GM12874 (cell line): ENCODE measurements at regions not wholly inside any gene's neighbourhood (a gene's known extent, or its start where the extent isn't known, plus 50 kb on each side); places are given as distances from the start of the nearest gene placed in this dataset.

Source experiments
- CTCF ChIP-seq: IDR thresholded peaks from 2 replicates; pipeline ENCODE4 v1.5.1; 2011; ENCODE audit warnings: low read depth, mild to moderate bottlenecking, control low read depth, low read length, moderate library complexity; ENCODE audit not compliant: insufficient read depth

GRCh38 chr5:8050616-8051175 is 181.7 kb downstream of the MTRR start:
- no peak for TF ChIP-seq CTCF

- TF ChIP-seq CTCF = no peak
These were observed 184.3 kb downstream of the MTRR start for GRCh38 chr5:8053270-8053669.

GRCh38 chr5:8057769-8058168 is 188.8 kb downstream of the MTRR start:
- no peak for TF ChIP-seq CTCF

GRCh38 chr5:8058616-8059190 is 189.8 kb downstream of the MTRR start:
- no peak for TF ChIP-seq CTCF

- no peak for TF ChIP-seq CTCF
These were observed 190.4 kb downstream of the MTRR start for GRCh38 chr5:8059337-8059736.

- TF ChIP-seq CTCF = no peak
These were observed 191.4 kb downstream of the MTRR start for GRCh38 chr5:8060235-8060952.

GRCh38 chr5:8060953-8061429 is 192.0 kb downstream of the MTRR start:
- no peak for TF ChIP-seq CTCF
